ENCODE measurements at regions not wholly inside any gene's neighbourhood (a gene's known extent, or its start where the extent isn't known, plus 50 kb on each side); places are given as distances from the start of the nearest gene placed in this dataset.

DNA sequence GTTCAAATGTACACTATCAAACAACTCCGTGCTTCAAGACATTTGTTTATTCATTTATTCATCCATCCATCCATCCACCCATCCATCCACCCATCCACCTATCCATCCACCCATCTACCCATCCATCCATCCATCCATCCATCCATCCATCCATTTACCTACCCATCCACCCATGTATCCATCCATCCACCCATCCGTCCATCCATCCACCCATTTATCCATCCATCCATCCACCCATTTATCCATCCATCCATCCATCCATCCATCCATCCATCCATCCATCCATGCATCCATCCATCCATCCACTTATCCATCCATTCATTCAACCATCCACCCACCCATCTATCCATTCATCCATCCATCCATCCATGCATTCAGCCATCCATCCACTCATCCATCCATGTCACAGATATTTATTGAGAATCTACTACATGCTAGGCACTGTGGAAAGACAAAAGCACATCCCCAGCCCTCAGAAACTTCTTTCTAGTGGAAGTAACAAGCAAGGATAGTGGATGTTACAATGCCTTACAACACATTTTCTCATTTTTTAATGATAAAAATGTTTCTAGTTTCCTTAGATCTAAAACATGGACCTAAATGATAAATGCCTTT, 237.6 kb downstream of the ZNF536 start:
- in situ Hi-C loops (cut with HindIII; ENCODE audit: low sequenced_read_pairs): no loop called here
- no peak overlapping the region for H3K4me3 ChIP-seq (ENCODE audit: low read depth, low read length)
- no peak for TF ChIP-seq CTCF (IDR thresholded peaks at IDR 0.05; ENCODE audit: low read depth, low read length, missing control alignments)
- DNase-seq (ENCODE audit: low read depth): no peak

GRCh38 chr19:30608471-30608870, 236.3 kb downstream of the ZNF536 start:
- DNase-seq (ENCODE audit: low read depth): no peak
- TF ChIP-seq CTCF (IDR thresholded peaks at IDR 0.05; ENCODE audit: low read depth, low read length, missing control alignments): no peak
- in situ Hi-C loops (cut with HindIII; ENCODE audit: low sequenced_read_pairs): no loop called here
- H3K4me3 ChIP-seq (ENCODE audit: low read depth, low read length): no peak overlapping the region

All from astrocyte of the cerebellum (primary cell).